Left forelimb (tissue), 1 donor: ENCODE measurements at regions not wholly inside any gene's neighbourhood (a gene's known extent, or its start where the extent isn't known, plus 50 kb on each side); places are given as distances from the start of the nearest gene placed in this dataset.
A peak's percentile ranks its signal among the peaks of the same experiment; 100 is the strongest.

ENCODE experiments used
- DNase-seq: peaks from one replicate; pipeline ENCODE4 v3.0.0-alpha.2; 2018; ENCODE audit warnings: low spot score

GRCh38 chr2:212708355-212708754, 169.8 kb upstream of the ERBB4 start:
- no peak for DNase-seq

GRCh38 chr2:212695426-212695825, 156.8 kb upstream of the ERBB4 start:
- no peak for DNase-seq

DNA sequence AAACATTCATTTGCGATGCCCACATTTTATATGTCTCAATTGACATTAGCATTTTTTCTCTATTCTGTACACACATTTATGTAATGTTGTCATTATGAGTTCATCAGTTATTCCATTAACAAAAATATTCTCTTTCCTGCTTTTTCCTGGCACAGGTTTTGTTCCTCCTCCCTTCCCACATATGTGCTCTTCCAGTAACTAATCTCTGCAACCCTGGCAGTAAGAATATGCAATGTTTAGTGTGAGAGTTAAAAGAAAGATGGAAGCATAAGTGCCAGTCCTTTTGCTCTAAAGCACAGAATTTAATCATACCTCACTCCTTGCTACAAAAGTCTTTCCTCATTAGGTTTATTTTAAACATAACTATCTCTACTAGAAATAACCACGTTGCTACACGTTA, 155.8 kb upstream of the ERBB4 start:
- DNase-seq: no peak

- peak; percentile 67 for DNase-seq
Measured at GRCh38 chr2:212692466-212692865, 153.9 kb upstream of the ERBB4 start.

DNA sequence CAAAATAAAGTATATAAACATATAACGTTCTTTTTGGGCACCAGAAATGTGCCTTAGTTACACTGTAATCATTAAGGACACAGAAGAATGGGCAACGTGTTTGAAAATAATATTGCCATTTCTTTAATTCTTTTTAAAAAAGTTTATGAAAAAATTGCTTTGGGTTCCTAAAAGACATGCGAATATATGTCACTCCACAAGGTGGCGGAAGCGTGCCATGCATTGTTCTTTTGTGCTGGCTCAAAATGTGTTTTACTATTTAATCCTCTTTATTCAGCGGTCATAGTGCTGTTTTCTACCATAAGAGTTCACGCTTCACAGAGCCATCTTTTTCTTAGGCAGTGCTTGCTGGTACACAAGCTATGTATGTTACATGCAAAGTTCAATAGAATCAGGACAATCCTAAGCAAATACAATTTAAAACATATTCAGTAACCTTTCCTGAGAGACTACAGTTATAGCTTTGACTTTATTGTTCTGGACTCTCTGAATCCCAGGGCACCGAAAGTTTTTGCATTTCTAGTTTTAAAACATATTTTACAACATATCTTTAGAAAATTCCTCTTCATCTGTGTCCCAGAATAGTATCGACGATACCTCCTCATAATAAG, 147.8 kb upstream of the ERBB4 start:
- DNase-seq: no peak

- DNase-seq: no peak
Measured at GRCh38 chr2:212683346-212684097, 144.9 kb upstream of the ERBB4 start.

DNA sequence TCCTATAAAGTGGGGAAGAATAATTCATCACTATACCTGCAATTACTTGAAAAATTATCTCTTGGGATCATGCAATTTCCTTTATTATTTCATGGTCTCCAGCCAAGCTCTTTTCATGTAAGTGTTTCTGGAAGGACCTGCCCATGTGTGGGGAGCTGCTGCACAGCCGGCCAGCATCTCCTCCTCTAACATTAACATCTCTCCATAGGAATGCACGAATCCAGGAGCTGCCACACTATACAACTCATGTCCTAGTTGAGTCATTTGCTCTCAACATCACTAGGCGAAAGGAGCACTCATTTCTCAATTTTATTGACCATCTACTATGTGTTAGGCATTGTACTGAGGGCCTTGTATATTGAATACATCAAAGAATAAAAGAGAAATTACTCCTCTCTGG, 144.3 kb upstream of the ERBB4 start:
- DNase-seq: no peak

DNA sequence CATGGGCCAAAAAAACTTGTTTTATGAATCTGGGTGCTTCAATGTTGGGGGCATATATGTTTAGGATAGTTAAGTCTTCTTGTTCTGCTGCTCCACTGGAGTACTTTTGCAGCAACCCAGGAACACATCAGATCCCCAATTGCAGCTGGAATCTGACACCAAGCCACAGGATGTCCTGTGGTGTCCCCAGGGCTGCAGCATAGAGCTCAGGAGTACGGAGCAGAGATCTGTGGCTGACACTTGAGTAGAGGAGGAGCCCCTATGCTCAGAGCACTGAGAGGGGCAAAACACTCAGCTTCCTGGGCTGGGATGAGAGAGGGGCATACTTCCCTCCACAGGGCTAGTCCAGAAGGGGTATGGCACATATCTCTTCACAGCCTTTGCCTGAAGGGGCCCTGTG, 138.9 kb upstream of the ERBB4 start:
- DNase-seq: no peak

DNA sequence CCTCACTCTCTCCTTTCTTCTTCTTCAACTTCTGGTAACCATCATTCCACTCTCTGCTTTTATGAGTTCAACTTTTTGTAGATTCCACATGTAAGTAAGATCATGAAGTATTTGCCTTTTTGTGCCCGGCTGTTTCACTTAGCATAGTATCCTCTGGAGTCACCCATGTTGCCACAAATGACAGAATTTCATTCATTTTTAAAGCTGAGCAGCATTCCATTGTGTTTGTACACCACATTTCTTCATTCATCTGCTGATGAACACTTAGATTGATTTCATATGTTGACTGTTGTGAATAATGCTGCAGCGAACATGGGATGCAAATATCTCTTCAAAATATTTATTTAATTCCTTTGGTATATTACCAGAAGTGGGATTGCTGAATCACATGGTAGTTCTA, 133.6 kb upstream of the ERBB4 start:
- no peak for DNase-seq

DNA sequence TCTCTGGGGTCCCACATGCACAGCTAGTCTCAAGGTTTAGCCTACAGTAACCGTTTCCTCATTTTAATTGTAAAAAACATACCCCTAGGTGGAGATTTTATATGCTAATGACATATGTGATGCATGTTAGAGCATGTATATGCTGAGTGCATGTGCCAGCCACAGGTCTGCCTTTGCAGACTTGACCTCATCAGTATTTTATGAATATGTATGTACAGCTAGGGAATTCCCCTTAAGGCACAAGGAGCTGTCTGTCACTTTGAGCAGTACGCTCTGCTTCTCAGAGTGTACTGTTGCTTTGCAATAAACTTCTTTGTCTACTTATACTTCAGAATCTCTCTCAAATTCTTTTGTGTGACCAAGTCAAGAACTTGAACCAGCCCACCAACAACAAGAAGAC, 131.2 kb upstream of the ERBB4 start:
- DNase-seq: no peak

GRCh38 chr2:212667751-212668316, 129.2 kb upstream of the ERBB4 start:
- DNase-seq: no peak

DNA sequence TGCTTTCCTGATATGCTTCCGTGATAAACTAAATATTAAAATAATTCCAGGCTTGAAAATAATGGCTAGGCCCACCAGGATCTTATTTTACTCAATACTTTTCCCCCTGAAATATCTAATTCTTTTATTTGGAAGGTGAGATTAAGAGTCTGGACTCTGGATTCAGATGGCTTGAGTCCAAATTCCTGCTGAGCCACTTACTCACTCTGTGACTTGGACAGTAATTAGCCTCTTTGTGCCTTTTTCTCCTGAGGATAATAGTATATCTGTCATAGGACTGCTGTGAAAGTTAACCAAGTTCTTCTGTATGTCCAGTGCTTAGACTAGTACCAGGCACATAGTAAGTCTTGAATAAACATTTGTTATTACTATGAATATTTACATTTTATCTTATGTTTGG, 127.3 kb upstream of the ERBB4 start:
- no peak for DNase-seq

- DNase-seq: no peak
Measured at GRCh38 chr2:212659441-212659840, 120.8 kb upstream of the ERBB4 start.

GRCh38 chr2:212649646-212650045, 111.0 kb upstream of the ERBB4 start:
- no peak for DNase-seq

DNA sequence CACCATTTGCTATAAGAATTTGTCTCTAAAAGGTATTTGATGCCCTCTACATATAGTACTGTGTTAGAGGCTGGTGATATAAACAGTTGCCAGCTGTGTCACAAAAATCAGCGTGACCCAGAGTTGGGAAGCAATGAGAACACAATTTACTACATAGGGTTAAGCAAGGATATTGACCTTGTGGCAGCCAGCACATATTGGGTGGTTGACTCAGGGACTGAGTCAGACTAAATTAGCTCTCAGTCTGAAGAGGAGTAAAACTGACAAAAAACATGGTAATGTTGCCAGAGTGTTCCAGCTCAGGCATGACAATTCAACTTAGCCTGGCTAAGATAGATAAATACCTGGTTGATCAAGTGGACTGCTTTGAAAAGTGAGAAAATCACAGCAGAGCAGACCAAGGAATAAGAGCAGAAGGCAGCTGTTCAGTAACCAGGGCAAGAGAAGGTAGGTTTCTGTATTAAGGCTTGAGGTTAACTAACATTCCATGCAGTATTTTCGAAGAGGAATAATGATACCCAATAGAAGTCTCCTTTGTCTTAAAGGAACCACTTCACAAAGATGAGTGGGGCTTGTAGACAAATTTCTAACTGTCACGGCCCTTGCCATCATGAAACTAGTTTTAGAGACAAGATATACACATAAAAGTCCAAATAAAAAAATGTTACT, 108.2 kb upstream of the ERBB4 start:
- DNase-seq: no peak

DNA sequence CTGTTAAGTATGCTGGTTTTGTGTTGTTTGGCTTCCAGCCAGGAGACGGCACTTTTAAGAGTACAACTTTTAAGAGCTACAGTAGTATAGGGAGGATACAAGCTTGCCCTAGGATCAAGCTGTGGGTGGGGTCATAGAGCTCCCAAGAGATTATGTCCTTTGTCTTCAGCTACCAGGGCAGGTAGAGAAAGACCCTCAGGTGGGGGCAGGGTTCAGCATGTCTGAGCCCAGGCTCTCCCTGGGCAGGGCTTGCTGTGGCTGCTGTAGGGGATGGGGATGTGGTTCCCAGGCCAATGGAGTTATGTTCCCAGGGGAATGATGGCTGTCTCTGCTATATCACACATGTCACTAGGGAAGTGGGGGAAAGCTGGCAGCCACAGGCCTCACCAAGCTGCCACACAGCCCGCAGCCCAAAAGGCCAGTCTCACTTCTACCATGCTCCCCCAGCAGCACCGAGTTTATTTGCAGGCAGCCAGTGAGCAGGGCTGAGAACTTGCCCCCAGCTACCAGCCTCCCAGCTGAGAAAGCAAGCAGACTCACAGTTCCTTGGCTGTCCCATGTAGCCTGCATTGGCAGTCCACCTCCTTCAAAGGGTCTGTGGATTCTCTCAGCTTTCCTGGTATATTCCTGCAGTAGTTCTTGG, 105.7 kb upstream of the ERBB4 start:
- DNase-seq: no peak

- no peak for DNase-seq
Measured at GRCh38 chr2:212640428-212640827, 101.8 kb upstream of the ERBB4 start.

DNA sequence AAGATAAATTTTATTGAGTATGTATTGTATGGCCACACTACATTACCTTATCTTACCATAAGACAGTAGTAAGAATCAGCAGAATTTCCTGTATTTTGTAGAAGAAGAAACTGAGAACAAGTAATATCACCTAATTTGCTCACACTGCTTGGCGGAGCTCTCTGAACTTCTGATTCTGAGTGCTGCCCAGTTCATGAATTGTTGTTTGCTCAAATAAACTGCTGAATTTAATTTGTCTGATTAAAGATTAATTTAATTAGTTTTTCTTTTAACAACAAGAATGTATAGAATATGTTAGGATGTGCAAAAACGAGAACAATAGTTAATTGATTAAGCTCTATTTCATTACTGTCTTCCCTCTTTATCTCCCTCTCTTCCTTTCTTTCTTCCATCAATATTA, 100.1 kb upstream of the ERBB4 start:
- DNase-seq: no peak

DNA sequence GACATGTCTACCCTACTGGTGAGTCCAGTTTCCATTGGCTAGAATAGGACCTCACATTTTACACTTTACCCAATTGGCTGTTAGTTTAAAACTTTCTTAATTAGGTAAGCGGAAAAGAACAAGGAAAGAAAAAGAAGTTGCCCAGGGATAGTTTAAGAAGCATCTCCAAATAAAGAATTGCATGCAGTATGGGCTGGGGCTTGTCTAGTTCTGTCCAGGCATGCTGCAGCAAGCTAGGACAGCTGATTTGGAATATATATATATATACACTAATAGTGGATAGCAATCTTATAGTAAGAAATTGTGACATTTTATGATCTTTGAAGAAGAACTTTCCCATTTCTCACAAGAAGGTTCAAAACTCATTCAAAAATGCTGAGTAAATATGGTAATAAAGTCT, 90.0 kb upstream of the ERBB4 start:
- DNase-seq: no peak

- no peak for DNase-seq
Measured at GRCh38 chr2:212626371-212626918, 87.8 kb upstream of the ERBB4 start.

DNA sequence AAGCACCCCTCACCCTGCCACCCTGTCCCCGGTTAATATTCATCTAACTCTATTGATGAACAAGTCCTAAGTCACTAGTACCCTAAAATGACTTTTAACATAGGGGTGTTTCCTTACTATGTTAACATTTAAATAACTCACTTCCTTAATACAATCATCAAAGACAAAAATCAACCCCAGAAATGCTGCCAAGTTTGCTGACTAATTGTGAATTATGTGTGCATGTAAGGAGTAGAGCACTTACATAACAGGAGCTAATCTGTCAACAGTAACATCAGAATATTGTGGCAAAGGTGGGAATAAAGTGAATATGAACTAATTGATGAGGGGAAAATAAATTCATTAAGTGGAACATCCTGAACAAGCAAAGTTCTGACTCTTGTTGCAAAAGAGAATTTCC, 81.4 kb upstream of the ERBB4 start:
- DNase-seq: no peak

DNA sequence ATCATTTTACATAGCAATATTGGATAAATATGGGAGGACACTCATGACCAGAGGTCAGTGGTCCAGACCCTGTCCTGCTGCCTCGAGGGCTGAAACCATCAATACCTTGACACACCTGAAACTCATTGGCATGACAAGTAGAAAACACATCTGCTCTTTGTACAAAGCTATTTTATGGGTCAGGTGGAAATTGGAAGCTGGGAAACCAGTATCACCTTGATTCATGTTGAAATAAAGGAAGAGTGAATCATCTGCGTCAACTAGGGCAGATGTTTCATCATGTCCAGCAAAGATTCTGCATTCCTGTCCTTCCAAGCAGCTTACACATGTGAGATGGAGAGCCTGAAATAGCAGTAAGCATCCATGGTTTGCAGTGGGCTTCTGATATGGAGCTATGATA, 80.0 kb upstream of the ERBB4 start:
- DNase-seq: no peak
